Suprapubic skin (tissue), 4 donors: ENCODE measurements at regions not wholly inside any gene's neighbourhood (a gene's known extent, or its start where the extent isn't known, plus 50 kb on each side); places are given as distances from the start of the nearest gene placed in this dataset.

Experiments used
- DNase-seq, 2 donors: peaks; one replicate each; pipeline ENCODE4 v3.0.0-alpha.2; 2019; ENCODE audit warnings: low spot score in 2 of 2
- H3K27ac ChIP-seq: fragments of 200-600 bp; sonication (generic); one replicate; pipeline ENCODE4 v1.5.1; 2019
- H3K27me3 ChIP-seq: fragments of 200-600 bp; sonication (generic); one replicate; pipeline ENCODE4 v1.5.1; 2019
- H3K36me3 ChIP-seq: fragments of 200-600 bp; sonication (generic); one replicate; pipeline ENCODE4 v1.5.1; 2019
- H3K4me1 ChIP-seq: fragments of 200-600 bp; sonication (generic); one replicate; pipeline ENCODE4 v1.5.1; 2019
- H3K4me3 ChIP-seq: fragments of 200-600 bp; sonication (generic); one replicate; pipeline ENCODE4 v1.5.1; 2019; ENCODE audit warnings: mild to moderate bottlenecking
- H3K9me3 ChIP-seq: fragments of 200-600 bp; sonication (generic); one replicate; pipeline ENCODE4 v1.5.1; 2019
- CTCF ChIP-seq, 2 donors: fragments of 200-600 bp in 1 of 2; fragments of 450-650 bp in 1 of 2; sonication (generic) in 1 of 2; IDR thresholded peaks; one replicate each; pipeline ENCODE4 v1.5.1; 2016 to 2019; ENCODE audit warnings: antibody characterized with exemption in 2 of 2, mild to moderate bottlenecking in 1 of 2, moderate library complexity in 1 of 2
- EP300 ChIP-seq: sonication (generic); formaldehyde crosslinking; IDR thresholded peaks from one replicate; pipeline ENCODE4 v1.6.1; 2017; ENCODE audit warnings: antibody characterized with exemption
- POLR2A ChIP-seq, 2 donors: fragments of 450-650 bp; IDR thresholded peaks; one replicate each; pipeline ENCODE4 v1.6.1; 2017; ENCODE audit warnings: antibody characterized with exemption in 2 of 2, mild to moderate bottlenecking in 2 of 2, moderate library complexity in 2 of 2
- POLR2AphosphoS5 ChIP-seq, 3 donors: sonication (generic); formaldehyde crosslinking; IDR thresholded peaks; one replicate each; pipeline ENCODE4 v1.6.1; 2017; ENCODE audit warnings: antibody characterized with exemption in 3 of 3
- WGBS: methylation state at CpG from one replicate; pipeline ENCODE4 v1.1.5; 2018; 5-methylcytosine and 5-hydroxymethylcytosine counted together

- WGBS, result 60% methylated on average over 2 of the region's 4 CpGs
- no peaks in the 10 kb centered on the region for H3K36me3 ChIP-seq
- H3K27me3 ChIP-seq, result peaks cover 77% of the 10 kb centered on the region
- no peak overlapping the region for H3K27ac ChIP-seq
- H3K9me3 ChIP-seq, result no peaks in the 10 kb centered on the region
- H3K4me3 ChIP-seq, result no peak overlapping the region
- TF ChIP-seq EP300, result no peak
- TF ChIP-seq POLR2AphosphoS5 (IDR thresholded peaks at IDR 0.05), result no peak
- no peak for TF ChIP-seq CTCF (IDR thresholded peaks at IDR 0.05)
- TF ChIP-seq POLR2A (IDR thresholded peaks at IDR 0.05), result no peak
- no peak for DNase-seq
- no peaks in the 10 kb centered on the region for H3K4me1 ChIP-seq
Observed at GRCh38 chr17:79438058-79438457, 172.8 kb downstream of the RBFOX3 start.

- H3K4me3 ChIP-seq, result no peak overlapping the region
- DNase-seq, result no peak
- peaks cover 86% of the 10 kb centered on the region for H3K27me3 ChIP-seq
- 68% methylated on average over 10 of the region's 11 CpGs for WGBS
- TF ChIP-seq EP300 (no peak), POLR2A (IDR thresholded peaks at IDR 0.05) (no peak), CTCF (IDR thresholded peaks at IDR 0.05) (no peak), POLR2AphosphoS5 (IDR thresholded peaks at IDR 0.05) (no peak)
- H3K4me1 ChIP-seq, result no peaks in the 10 kb centered on the region
- no peak overlapping the region for H3K27ac ChIP-seq
- H3K36me3 ChIP-seq, result no peaks in the 10 kb centered on the region
- H3K9me3 ChIP-seq, result no peaks in the 10 kb centered on the region
Observed at GRCh38 chr17:79437081-79437480, 173.8 kb downstream of the RBFOX3 start.

GRCh38 chr17:79435962-79436361 is 174.9 kb downstream of the RBFOX3 start:
- Histone ChIP-seq H3K4me1 (no peaks in the 10 kb centered on the region), H3K4me3 (no peak overlapping the region), H3K9me3 (no peaks in the 10 kb centered on the region), H3K36me3 (no peaks in the 10 kb centered on the region), H3K27ac (no peak overlapping the region), H3K27me3 (peaks cover 79% of the 10 kb centered on the region)
- WGBS, result 53% methylated on average over 3 of the region's 8 CpGs
- TF ChIP-seq EP300, result no peak
- no peak for TF ChIP-seq CTCF (IDR thresholded peaks at IDR 0.05)
- TF ChIP-seq POLR2A (IDR thresholded peaks at IDR 0.05), result no peak
- no peak for TF ChIP-seq POLR2AphosphoS5 (IDR thresholded peaks at IDR 0.05)
- no peak for DNase-seq

GRCh38 chr17:79435296-79435695 is 175.6 kb downstream of the RBFOX3 start:
- TF ChIP-seq EP300 (no peak), CTCF (IDR thresholded peaks at IDR 0.05) (no peak), POLR2A (IDR thresholded peaks at IDR 0.05) (no peak), POLR2AphosphoS5 (IDR thresholded peaks at IDR 0.05) (no peak)
- peaks cover 73% of the 10 kb centered on the region for H3K27me3 ChIP-seq
- no peak overlapping the region for H3K27ac ChIP-seq
- H3K4me3 ChIP-seq, result no peak overlapping the region
- no peak for DNase-seq
- WGBS, result 82% methylated on average over 3 of the region's 6 CpGs
- no peaks in the 10 kb centered on the region for H3K4me1 ChIP-seq
- no peaks in the 10 kb centered on the region for H3K36me3 ChIP-seq
- H3K9me3 ChIP-seq, result no peaks in the 10 kb centered on the region

- TF ChIP-seq POLR2AphosphoS5 (IDR thresholded peaks at IDR 0.05) (no peak), POLR2A (IDR thresholded peaks at IDR 0.05) (no peak), EP300 (no peak), CTCF (IDR thresholded peaks at IDR 0.05) (no peak)
- no peaks in the 10 kb centered on the region for H3K36me3 ChIP-seq
- H3K4me3 ChIP-seq, result no peak overlapping the region
- H3K9me3 ChIP-seq, result no peaks in the 10 kb centered on the region
- no peak overlapping the region for H3K27ac ChIP-seq
- H3K4me1 ChIP-seq, result no peaks in the 10 kb centered on the region
- WGBS, result 97% methylated on average over 4 of the region's 4 CpGs
- no peak for DNase-seq
- H3K27me3 ChIP-seq, result peaks cover 70% of the 10 kb centered on the region
Observed at GRCh38 chr17:79434215-79434614, 176.6 kb downstream of the RBFOX3 start.
